Liver (tissue), 8 donors: ENCODE measurements at regions not wholly inside any gene's neighbourhood (a gene's known extent, or its start where the extent isn't known, plus 50 kb on each side); places are given as distances from the start of the nearest gene placed in this dataset.

Experiments used
- DNase-seq: peaks from one replicate; pipeline ENCODE4 v3.0.0-alpha.2; 2017; ENCODE audit warnings: low spot score
- H3K27ac ChIP-seq, 2 donors: one replicate each; pipeline ENCODE4 v1.7.0; 2013; ENCODE audit warnings: inconsistent platforms in 2 of 2, low read length in 2 of 2, control low read depth in 1 of 2, low read depth in 1 of 2, mild to moderate bottlenecking in 1 of 2
- H3K27me3 ChIP-seq, 4 donors: one replicate each; pipeline versions ENCODE4 v1.6.1 to v1.7.0; 2013; ENCODE audit warnings: low read length in 3 of 4, inconsistent platforms in 1 of 4, mild to moderate bottlenecking in 1 of 4, moderate library complexity in 1 of 4; ENCODE audit not compliant: control insufficient read depth in 4 of 4, insufficient read depth in 4 of 4
- H3K36me3 ChIP-seq, 4 donors: one replicate each; pipeline versions ENCODE4 v1.6.1 to v1.7.0; 2013; ENCODE audit warnings: low read length in 3 of 4, mild to moderate bottlenecking in 3 of 4, low read depth in 1 of 4, moderate library complexity in 1 of 4; ENCODE audit not compliant: control insufficient read depth in 4 of 4, insufficient read depth in 3 of 4
- H3K4me1 ChIP-seq, 4 donors: one replicate each; pipeline versions ENCODE4 v1.6.1 to v1.7.0; 2013; ENCODE audit warnings: low read length in 3 of 4, mild to moderate bottlenecking in 3 of 4, moderate library complexity in 1 of 4; ENCODE audit not compliant: control insufficient read depth in 4 of 4, insufficient read depth in 4 of 4
- H3K4me3 ChIP-seq, 3 donors: one replicate each; pipeline versions ENCODE4 v1.6.1 to v1.7.0; 2013; ENCODE audit warnings: low read length in 3 of 3, control low read depth in 1 of 3, low read depth in 1 of 3, mild to moderate bottlenecking in 1 of 3
- H3K9ac ChIP-seq, 2 donors: one replicate each; pipeline ENCODE4 v1.7.0; 2013; ENCODE audit warnings: low read length in 2 of 2, mild to moderate bottlenecking in 2 of 2, moderate library complexity in 2 of 2, control low read depth in 1 of 2, low read depth in 1 of 2
- H3K9me3 ChIP-seq, 4 donors: one replicate each; pipeline versions ENCODE4 v1.6.1 to v1.7.0; 2013; ENCODE audit warnings: low read length in 3 of 4; ENCODE audit not compliant: control insufficient read depth in 4 of 4
- CTCF ChIP-seq: fragments of 150-350 bp; IDR thresholded peaks from 2 replicates; pipeline ENCODE4 v1.5.1; 2017; ENCODE audit warnings: improper control_type of control experiment, low read depth, low read length; ENCODE audit not compliant: missing input control
- EGR1 ChIP-seq, 2 donors: IDR thresholded peaks; 2 replicates each; pipeline ENCODE4 v1.6.1; 2016 to 2018; ENCODE audit warnings: antibody characterized with exemption in 2 of 2, low read depth in 2 of 2
- FOXA1 ChIP-seq: IDR thresholded peaks from 2 replicates; pipeline ENCODE4 v1.6.1; 2016; ENCODE audit warnings: antibody characterized with exemption
- FOXA2 ChIP-seq: IDR thresholded peaks from 2 replicates; pipeline ENCODE4 v1.6.1; 2016; ENCODE audit warnings: antibody characterized with exemption
- GABPA ChIP-seq, 2 donors: IDR thresholded peaks in 1 of 2; conservative IDR thresholded peaks in 1 of 2; 2 replicates each; pipeline ENCODE4 v1.6.1; 2016; ENCODE audit warnings: antibody characterized with exemption in 2 of 2, mild to moderate bottlenecking in 1 of 2, moderate library complexity in 1 of 2
- HNF4A ChIP-seq, 2 donors: conservative IDR thresholded peaks; 2 replicates each; pipeline ENCODE4 v1.6.1; 2016; ENCODE audit warnings: antibody characterized with exemption in 2 of 2, mild to moderate bottlenecking in 2 of 2
- HNF4G ChIP-seq: IDR thresholded peaks from 2 replicates; pipeline ENCODE4 v1.6.1; 2016; ENCODE audit warnings: antibody characterized with exemption
- JUND ChIP-seq, 2 donors: IDR thresholded peaks; 2 replicates each; pipeline ENCODE4 v1.6.1; 2016; ENCODE audit warnings: antibody characterized with exemption in 2 of 2
- MAX ChIP-seq: IDR thresholded peaks from 2 replicates; pipeline ENCODE4 v1.6.1; 2016; ENCODE audit warnings: antibody characterized with exemption
- NR2F2 ChIP-seq: IDR thresholded peaks from 2 replicates; pipeline ENCODE4 v1.6.1; 2016; ENCODE audit warnings: antibody characterized with exemption
- RAD21 ChIP-seq, 2 donors: IDR thresholded peaks; 2 replicates each; pipeline ENCODE4 v1.6.1; 2016; ENCODE audit warnings: antibody characterized with exemption in 2 of 2, mild to moderate bottlenecking in 2 of 2
- RXRA ChIP-seq, 2 donors: IDR thresholded peaks; 2 replicates each; pipeline ENCODE4 v1.6.1; 2017 to 2018; ENCODE audit warnings: antibody characterized with exemption in 2 of 2, mild to moderate bottlenecking in 1 of 2
- SP1 ChIP-seq: IDR thresholded peaks from 2 replicates; pipeline ENCODE4 v1.6.1; 2018; ENCODE audit warnings: antibody characterized with exemption, mild to moderate bottlenecking
- YY1 ChIP-seq: IDR thresholded peaks from 2 replicates; pipeline ENCODE4 v1.6.1; 2016; ENCODE audit warnings: antibody characterized with exemption, mild to moderate bottlenecking
- ZBTB33 ChIP-seq: IDR thresholded peaks from 2 replicates; pipeline ENCODE4 v1.6.1; 2016; ENCODE audit warnings: antibody characterized with exemption
- whole genome bisulfite sequencing: extraction: QIAGEN DNeasy Blood & Tissue Kit; methylation state at CpG from one replicate; pipeline ENCODE4 v1.1.7; 2013; 5-methylcytosine and 5-hydroxymethylcytosine counted together
- TF ChIP-seq, protein P1 (sequence below): IDR thresholded peaks from 2 replicates; pipeline ENCODE4 v1.6.1; 2016; ENCODE audit warnings: antibody characterized with exemption, mild to moderate bottlenecking
- TF ChIP-seq, protein P2 (sequence below): IDR thresholded peaks from 2 replicates; pipeline ENCODE4 v1.6.1; 2016; ENCODE audit warnings: antibody characterized with exemption
- donor health status: healthy.
- donor health status: healthy.
- donor health status: healthy.
- donor health status: healthy.
- donor health status: healthy.

- no peak overlapping the region for H3K4me3 ChIP-seq
- no peaks in the 10 kb centered on the region for H3K9me3 ChIP-seq
- no peak for DNase-seq
- WGBS = 42% methylated on average over 1 of the region's 1 CpG
- no peak overlapping the region for H3K9ac ChIP-seq
- H3K27ac ChIP-seq = no peak overlapping the region
- no peaks in the 10 kb centered on the region for H3K4me1 ChIP-seq
- H3K36me3 ChIP-seq = no peaks in the 10 kb centered on the region
- H3K27me3 ChIP-seq = no peaks in the 10 kb centered on the region
- TF ChIP-seq ZBTB33 = no peak
- no peak for TF ChIP-seq JUND (IDR thresholded peaks at IDR 0.05)
- TF ChIP-seq, protein P1, sequence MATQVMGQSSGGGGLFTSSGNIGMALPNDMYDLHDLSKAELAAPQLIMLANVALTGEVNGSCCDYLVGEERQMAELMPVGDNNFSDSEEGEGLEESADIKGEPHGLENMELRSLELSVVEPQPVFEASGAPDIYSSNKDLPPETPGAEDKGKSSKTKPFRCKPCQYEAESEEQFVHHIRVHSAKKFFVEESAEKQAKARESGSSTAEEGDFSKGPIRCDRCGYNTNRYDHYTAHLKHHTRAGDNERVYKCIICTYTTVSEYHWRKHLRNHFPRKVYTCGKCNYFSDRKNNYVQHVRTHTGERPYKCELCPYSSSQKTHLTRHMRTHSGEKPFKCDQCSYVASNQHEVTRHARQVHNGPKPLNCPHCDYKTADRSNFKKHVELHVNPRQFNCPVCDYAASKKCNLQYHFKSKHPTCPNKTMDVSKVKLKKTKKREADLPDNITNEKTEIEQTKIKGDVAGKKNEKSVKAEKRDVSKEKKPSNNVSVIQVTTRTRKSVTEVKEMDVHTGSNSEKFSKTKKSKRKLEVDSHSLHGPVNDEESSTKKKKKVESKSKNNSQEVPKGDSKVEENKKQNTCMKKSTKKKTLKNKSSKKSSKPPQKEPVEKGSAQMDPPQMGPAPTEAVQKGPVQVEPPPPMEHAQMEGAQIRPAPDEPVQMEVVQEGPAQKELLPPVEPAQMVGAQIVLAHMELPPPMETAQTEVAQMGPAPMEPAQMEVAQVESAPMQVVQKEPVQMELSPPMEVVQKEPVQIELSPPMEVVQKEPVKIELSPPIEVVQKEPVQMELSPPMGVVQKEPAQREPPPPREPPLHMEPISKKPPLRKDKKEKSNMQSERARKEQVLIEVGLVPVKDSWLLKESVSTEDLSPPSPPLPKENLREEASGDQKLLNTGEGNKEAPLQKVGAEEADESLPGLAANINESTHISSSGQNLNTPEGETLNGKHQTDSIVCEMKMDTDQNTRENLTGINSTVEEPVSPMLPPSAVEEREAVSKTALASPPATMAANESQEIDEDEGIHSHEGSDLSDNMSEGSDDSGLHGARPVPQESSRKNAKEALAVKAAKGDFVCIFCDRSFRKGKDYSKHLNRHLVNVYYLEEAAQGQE = no peak
- TF ChIP-seq RAD21 (IDR thresholded peaks at IDR 0.05) = no peak
- TF ChIP-seq, protein P2, sequence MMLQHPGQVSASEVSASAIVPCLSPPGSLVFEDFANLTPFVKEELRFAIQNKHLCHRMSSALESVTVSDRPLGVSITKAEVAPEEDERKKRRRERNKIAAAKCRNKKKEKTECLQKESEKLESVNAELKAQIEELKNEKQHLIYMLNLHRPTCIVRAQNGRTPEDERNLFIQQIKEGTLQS = no peak
- no peak for TF ChIP-seq HNF4A (conservative IDR thresholded peaks at IDR 0.05)
- TF ChIP-seq EGR1 (IDR thresholded peaks at IDR 0.05; ENCODE audit: low read depth in 2 of 2) = no peak
- TF ChIP-seq SP1 = no peak
- no peak for TF ChIP-seq RXRA (IDR thresholded peaks at IDR 0.05)
- TF ChIP-seq MAX = no peak
- TF ChIP-seq CTCF = no peak
- TF ChIP-seq FOXA1 = no peak
Measured at GRCh38 chr6:159109391-159109790, 59.8 kb upstream of the FNDC1 start.

GRCh38 chr6:159108426-159108985 is 60.7 kb upstream of the FNDC1 start:
- peaks cover 0 to 4% (median 0%) of the 10 kb centered on the region in 4 donors for H3K4me1 ChIP-seq
- peak; percentile 6 for DNase-seq
- H3K36me3 ChIP-seq = no peaks in the 10 kb centered on the region
- 87% methylated on average over 10 of the region's 10 CpGs for WGBS
- no peaks in the 10 kb centered on the region for H3K27me3 ChIP-seq
- H3K9ac ChIP-seq = no peak overlapping the region
- H3K9me3 ChIP-seq = no peaks in the 10 kb centered on the region
- no peak overlapping the region for H3K27ac ChIP-seq
- H3K4me3 ChIP-seq = no peak overlapping the region
- no peak for TF ChIP-seq RXRA (IDR thresholded peaks at IDR 0.05)
- TF ChIP-seq, protein P2 = no peak
- TF ChIP-seq HNF4G = no peak
- TF ChIP-seq HNF4A (conservative IDR thresholded peaks at IDR 0.05) = no peak
- TF ChIP-seq YY1 = no peak
- no peak for TF ChIP-seq GABPA (IDR thresholded peaks at IDR 0.05 in 1 of 2, conservative IDR thresholded peaks at IDR 0.05 in 1 of 2)
- TF ChIP-seq, protein P1 = no peak
- TF ChIP-seq FOXA1 = no peak
- no peak for TF ChIP-seq RAD21 (IDR thresholded peaks at IDR 0.05)
- no peak for TF ChIP-seq EGR1 (IDR thresholded peaks at IDR 0.05; ENCODE audit: low read depth in 2 of 2)
- no peak for TF ChIP-seq JUND (IDR thresholded peaks at IDR 0.05)
- TF ChIP-seq MAX = no peak
- no peak for TF ChIP-seq NR2F2
- no peak for TF ChIP-seq FOXA2
